Upper lobe of left lung (tissue), 4 donors: ENCODE measurements at regions not wholly inside any gene's neighbourhood (a gene's known extent, or its start where the extent isn't known, plus 50 kb on each side); places are given as distances from the start of the nearest gene placed in this dataset.

Experiments used
- POLR2A ChIP-seq, 4 donors: fragments of 450-650 bp; IDR thresholded peaks; one replicate each; pipeline ENCODE4 v1.5.1; 2016 to 2017; ENCODE audit warnings: antibody characterized with exemption in 4 of 4, mild to moderate bottlenecking in 2 of 4
- POLR2AphosphoS5 ChIP-seq, 2 donors: sonication (generic); formaldehyde crosslinking; IDR thresholded peaks; one replicate each; pipeline ENCODE4 v1.5.1; 2017; ENCODE audit warnings: antibody characterized with exemption in 2 of 2
- TF ChIP-seq, protein P1 (sequence below), 6 experiments: fragments of 450-650 bp in 4 of 6; fragments of 200-600 bp in 2 of 6; sonication (generic) in 2 of 6; IDR thresholded peaks; one replicate each; pipeline ENCODE4 v1.5.1; 2016 to 2019; ENCODE audit warnings: antibody characterized with exemption in 6 of 6

DNA sequence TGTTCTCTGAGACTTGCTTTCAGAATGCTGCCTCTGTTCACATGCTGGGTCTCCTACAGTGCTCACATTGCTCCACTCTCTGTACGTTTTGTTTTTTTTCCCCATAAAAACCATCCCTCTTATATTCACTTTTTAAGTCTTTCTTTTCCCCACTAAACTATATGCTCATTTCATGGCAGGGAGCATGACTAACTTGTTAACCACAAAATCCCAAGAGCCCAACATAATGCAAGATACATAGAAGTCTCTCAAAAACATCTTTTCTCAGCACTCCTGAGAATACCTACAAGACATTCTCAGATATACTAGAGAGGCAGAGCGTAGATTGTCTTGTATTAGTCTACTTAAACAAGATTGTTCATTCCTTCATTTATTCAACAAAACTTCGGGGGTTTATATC, 73.3 kb downstream of the FAM76B start:
- TF ChIP-seq, protein P1, sequence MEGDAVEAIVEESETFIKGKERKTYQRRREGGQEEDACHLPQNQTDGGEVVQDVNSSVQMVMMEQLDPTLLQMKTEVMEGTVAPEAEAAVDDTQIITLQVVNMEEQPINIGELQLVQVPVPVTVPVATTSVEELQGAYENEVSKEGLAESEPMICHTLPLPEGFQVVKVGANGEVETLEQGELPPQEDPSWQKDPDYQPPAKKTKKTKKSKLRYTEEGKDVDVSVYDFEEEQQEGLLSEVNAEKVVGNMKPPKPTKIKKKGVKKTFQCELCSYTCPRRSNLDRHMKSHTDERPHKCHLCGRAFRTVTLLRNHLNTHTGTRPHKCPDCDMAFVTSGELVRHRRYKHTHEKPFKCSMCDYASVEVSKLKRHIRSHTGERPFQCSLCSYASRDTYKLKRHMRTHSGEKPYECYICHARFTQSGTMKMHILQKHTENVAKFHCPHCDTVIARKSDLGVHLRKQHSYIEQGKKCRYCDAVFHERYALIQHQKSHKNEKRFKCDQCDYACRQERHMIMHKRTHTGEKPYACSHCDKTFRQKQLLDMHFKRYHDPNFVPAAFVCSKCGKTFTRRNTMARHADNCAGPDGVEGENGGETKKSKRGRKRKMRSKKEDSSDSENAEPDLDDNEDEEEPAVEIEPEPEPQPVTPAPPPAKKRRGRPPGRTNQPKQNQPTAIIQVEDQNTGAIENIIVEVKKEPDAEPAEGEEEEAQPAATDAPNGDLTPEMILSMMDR (IDR thresholded peaks at IDR 0.05) = no peak
- TF ChIP-seq POLR2A (IDR thresholded peaks at IDR 0.05) (no peak), POLR2AphosphoS5 (IDR thresholded peaks at IDR 0.05) (no peak)
